ENCODE measurements at regions not wholly inside any gene's neighbourhood (a gene's known extent, or its start where the extent isn't known, plus 50 kb on each side); places are given as distances from the start of the nearest gene placed in this dataset.

- DNase-seq, result no peak
Measured at GRCh38 chr10:36621346-36621745, 504.1 kb upstream of the ANKRD30A start.

- DNase-seq, result no peak
Measured at GRCh38 chr10:36612436-36612835, 513.0 kb upstream of the ANKRD30A start.

DNA sequence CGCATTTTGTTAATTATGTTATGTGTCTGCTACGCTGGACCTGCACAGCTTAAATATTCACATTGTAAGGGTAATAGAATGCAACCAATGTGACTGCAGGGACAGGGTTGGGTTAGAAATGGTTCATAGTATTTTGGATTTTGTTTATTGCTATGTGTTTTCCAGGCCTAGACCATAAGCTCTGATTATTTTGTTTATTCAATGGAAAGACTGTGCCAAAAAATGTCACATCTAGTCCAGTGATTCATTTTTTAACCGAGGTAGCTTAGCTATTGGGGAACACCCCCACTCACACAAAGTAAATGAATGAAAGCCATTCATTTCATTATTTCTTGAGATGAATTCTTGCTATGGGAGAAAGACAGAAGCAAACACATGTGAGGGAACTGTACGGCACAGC, 516.5 kb upstream of the ANKRD30A start:
- no peak for DNase-seq

GRCh38 chr10:36608251-36608650, 517.1 kb upstream of the ANKRD30A start:
- DNase-seq, result no peak

- no peak for DNase-seq
Measured at GRCh38 chr10:36606234-36606839, 519.1 kb upstream of the ANKRD30A start.

- no peak for DNase-seq
Measured at GRCh38 chr10:36604316-36604715, 521.1 kb upstream of the ANKRD30A start.

DNA sequence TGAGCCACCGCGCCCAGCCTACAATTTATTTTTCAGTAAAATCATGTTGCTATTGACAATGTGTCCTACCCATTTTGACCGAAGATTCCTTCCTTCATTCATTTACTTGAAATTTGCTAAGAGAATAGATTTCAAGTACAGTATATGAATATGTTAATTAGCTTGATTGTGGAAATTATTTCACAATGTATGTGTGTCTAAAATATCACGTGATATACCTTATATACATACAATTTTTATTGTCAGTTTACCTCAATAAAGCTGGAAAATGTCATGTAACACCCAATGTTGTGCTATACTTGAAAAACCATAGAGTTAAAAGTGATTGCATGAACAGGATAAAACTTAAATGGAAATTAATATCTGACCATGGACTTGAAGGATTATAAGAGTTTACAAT, 521.7 kb upstream of the ANKRD30A start:
- DNase-seq, result no peak

- no peak for DNase-seq
Measured at GRCh38 chr10:36602374-36602773, 523.0 kb upstream of the ANKRD30A start.

DNA sequence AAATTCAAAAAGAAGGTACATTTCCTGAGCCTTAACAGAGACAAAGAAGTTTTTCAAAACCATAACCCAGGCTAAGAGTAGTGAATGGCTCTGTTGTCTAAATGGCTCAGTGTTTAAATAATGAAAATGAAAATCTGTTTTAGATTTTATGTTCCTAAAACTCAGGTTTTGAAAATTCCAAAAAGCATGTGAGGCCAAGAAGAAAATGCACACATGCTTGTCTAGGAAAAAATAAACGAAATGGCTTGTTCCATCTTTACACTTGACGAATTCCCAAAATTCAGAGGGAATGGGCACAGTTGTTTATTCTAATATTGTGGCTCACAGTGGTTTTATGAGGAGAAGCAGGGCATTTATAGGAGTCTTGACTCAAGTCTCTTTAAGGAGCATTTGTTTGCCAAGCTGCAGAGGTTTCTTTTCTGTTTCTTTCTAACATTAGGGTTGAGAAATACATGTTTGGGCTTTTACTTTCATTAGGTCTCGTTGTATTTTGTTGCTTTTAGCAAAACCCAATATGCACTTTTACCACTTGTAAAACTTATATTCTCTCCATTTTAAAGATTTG, 527.6 kb upstream of the ANKRD30A start:
- no peak for DNase-seq

DNA sequence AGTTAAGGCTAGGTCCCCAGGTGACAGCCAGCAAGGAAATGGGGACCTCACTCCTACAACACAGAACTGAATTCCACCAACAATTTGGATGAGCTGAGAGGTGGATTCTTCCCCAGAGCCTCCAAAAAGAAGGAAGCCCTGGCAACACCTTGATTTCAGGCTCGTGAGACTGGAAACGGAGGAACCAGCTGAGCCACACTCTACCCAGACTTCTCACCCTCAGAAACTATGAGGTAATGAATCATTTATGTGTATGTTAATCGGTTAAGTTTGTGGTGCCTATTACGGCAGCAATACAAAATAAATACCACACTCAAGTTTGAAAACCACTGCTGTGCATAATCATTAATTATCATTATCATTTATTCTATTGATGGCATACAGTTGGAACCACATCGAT, 532.4 kb upstream of the ANKRD30A start:
- no peak for DNase-seq

GRCh38 chr10:36591436-36591835, 534.0 kb upstream of the ANKRD30A start:
- DNase-seq, result no peak

GRCh38 chr10:36583690-36584089, 541.7 kb upstream of the ANKRD30A start:
- DNase-seq, result no peak

GRCh38 chr10:36581237-36581636, 544.2 kb upstream of the ANKRD30A start:
- no peak for DNase-seq

DNA sequence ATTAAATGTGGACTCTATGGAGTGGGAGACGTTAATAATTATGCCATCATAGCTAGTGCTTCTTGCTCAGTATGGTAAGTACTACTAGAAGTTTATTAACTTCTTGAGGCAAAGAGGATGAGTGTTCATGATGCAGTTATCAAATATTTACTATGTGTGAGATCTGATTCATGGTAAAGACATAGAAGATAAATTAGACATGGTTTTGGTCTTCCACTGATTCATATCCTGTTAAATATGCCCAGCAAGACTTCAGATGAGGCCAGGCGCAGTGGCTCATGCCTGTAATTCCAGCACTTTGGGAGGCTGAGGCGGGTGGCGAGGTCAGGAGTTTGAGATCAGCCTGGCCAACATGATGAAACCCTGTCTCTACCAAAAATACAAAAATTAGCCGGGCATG, 547.1 kb upstream of the ANKRD30A start:
- DNase-seq, result no peak

- DNase-seq, result no peak
Measured at GRCh38 chr10:36577126-36577525, 548.3 kb upstream of the ANKRD30A start.

DNA sequence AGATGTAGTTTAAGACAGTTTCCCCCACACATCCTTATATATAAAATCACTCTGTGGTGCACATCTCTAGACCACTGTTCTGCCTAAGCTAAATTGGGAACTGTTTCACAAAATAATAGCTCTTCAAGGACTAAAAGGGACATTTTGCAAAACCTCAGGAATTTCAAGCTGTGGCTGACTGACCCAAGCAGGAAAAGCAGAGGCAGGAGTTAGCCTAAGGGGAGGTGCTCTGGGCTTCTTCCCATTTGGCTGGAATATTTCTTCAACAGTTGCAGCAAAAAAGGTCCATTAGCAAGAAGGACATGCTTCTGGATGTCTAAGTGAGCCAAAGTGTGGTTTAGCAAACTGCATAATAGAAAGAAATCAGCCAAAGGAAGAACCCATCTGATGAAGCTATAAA, 551.2 kb upstream of the ANKRD30A start:
- no peak for DNase-seq

DNA sequence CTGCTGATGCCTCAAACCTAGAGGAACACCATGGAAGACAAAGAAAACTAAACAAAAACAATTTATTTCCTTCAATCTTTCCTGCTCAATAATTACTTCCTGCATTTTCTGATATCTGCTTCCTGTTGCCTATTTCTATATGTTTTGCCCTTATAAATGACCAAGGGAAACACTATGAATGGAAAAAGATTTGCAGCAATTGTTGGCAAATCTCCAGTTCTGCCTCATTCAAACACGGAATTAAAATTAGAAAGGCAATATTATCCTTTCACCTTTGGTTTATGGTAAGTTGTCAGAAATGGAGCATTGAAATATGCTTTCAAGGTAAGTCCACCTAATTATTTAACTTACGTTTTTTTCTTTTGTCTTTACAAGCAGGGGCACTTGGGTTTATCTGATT, 552.2 kb upstream of the ANKRD30A start:
- DNase-seq, result no peak

- no peak for DNase-seq
Measured at GRCh38 chr10:36564433-36564832, 561.0 kb upstream of the ANKRD30A start.

GRCh38 chr10:36559412-36560400, 565.7 kb upstream of the ANKRD30A start:
- no peak for DNase-seq

DNA sequence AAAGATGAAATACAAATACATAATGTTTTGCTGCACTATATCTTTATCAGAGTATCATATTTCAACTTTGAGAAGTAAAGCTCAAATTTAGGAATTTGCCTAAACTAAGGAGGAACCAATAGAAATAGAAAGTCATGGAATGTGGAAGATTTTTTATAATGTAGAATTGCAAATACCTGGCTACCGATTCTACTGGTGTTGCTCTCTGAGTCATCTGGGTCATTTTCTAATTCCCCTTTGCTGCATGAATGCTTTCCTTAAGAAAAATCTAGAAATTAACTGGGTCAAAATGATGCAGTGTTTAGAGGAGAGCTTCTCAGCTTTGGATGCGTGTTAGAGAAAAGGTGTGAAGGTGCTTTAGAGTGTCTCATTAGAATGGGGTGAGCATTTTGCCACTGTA, 568.9 kb upstream of the ANKRD30A start:
- no peak for DNase-seq

- no peak for DNase-seq
Measured at GRCh38 chr10:36555036-36555435, 570.4 kb upstream of the ANKRD30A start.

DNA sequence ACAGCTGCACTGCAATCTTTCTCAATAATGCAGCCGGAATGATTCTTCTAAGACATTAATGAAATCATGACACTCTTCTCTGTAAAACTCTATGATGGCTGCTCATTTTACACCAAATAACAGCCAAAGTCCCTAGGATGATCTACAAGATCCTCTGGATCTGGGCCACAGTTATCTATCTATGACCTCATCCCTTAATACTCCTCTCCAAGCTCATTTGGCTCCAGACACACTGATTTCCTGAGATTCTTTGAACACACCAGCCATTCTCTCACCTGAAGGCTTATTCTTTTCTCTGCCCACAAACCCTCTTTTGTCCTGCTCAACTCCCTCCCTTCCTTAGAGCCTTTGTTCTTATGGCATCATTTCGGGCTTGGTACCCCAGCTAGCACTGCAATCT, 577.4 kb upstream of the ANKRD30A start:
- DNase-seq, result no peak

GRCh38 chr10:36542493-36542892, 582.9 kb upstream of the ANKRD30A start:
- DNase-seq, result no peak

DNA sequence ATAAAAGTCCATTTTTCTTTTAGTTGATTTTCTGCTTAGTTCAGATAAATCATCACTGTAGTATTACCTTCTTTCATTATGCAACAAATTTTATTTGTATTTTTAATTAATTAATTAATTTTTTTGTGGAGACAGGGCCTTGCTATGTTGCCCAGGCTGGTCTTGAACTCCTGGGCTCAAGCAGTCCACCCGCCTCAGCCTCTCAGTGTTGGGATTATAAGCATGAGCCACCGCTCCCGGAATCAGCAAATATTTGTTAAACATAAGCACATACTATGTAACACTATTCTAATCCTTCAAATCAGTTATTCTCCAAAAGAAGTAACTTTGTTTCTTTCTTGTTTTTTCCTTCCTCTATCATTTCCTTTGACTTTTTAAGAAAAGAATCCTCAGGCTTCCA, 584.8 kb upstream of the ANKRD30A start:
- no peak for DNase-seq

Data from activated T-cell treated with anti-CD3 and anti-CD28 coated beads, Interleukin-2, amount 50 U/mL, for 48 hours (primary cell).